HG03457 (cell line): ENCODE measurements at regions not wholly inside any gene's neighbourhood (a gene's known extent, or its start where the extent isn't known, plus 50 kb on each side); places are given as distances from the start of the nearest gene placed in this dataset.

ENCODE experiments used
- ATAC-seq: cut with Tn5 transposase; IDR thresholded peaks from one replicate; pipeline ENCODE4 v1.9.1; 2021; ENCODE audit warnings: moderate number of reproducible peaks; ENCODE audit not compliant: unreplicated experiment

DNA sequence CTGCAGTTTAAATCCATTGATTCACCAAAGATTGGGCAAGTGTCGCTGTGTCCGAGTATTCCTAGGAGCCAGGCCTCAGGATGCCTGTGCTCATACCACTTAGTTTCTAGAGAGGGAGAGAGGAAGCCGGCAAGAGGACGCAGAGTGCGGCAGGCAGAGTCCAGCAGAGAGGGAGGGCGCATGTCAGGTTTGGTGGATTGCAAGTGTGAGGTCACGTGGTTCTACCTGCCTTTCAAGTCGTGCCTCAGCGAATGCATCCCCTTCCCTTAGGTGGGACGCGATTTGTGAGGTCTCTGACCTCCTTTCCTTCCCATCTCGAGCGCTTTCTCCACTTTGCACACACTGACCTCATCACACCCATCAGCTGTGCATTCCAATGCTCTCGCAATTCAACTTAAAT, 188.1 kb downstream of the TMEM18 start:
- ATAC-seq, result no peak

DNA sequence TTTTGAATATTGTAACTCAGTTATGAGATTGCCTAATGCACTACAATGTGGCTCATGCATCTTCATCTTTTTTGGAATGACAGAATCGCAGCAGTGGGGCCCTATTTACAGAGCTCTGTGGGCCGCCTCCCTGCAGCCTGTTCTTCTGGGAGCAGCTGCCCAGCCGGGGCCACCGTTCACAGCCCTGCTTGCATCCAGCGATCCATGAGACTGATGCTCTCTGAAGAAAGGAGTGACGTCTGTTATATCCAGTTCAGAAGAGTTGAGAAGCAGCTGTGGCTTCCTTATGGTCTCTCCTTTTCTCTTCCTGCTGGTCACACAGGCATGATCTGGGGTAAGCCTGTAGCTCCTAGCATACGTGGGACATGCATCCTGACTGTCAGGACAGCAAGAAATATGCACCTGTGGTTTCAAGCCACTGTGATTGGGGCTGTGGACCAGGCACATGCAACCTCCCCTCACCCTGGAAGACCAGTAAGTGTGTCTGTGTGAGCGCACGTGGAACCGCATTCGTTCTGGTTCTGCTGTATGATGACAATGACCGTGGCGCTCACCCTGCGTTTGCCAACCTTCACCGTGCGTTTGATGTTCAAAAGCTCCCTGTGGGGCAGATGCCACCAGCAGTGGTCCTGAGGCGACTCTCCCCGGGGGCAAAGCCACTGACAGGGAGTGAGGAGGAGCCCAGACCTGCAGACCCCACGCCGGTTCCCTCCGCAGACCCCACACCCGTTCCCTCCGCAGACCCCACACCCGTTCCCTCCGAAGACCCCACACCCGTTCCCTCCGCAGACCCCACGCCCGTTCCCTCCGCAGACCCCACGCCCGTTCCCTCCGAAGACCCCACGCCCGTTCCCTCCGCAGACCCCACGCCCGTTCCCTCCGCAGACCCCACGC, 189.8 kb downstream of the TMEM18 start:
- ATAC-seq, result no peak

DNA sequence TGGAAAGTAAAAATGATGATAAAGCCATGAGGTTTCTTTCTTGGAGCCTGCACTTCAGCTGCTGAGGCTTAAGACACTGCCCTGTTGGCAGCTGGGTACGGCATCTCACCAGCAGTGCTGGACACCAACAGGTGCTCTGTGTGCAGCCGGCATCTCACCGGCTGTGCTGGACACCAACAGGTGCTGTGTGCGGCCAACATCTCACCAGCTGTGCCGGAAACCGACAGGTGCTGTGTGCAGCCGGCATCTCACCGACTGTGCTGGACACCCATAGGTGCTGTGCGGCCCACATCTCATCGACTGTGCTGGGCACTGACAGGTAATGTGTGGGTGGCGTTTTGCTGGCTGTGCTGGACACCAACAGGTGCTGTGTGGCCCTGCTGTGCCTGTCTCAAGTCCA, 190.8 kb downstream of the TMEM18 start:
- no peak for ATAC-seq

DNA sequence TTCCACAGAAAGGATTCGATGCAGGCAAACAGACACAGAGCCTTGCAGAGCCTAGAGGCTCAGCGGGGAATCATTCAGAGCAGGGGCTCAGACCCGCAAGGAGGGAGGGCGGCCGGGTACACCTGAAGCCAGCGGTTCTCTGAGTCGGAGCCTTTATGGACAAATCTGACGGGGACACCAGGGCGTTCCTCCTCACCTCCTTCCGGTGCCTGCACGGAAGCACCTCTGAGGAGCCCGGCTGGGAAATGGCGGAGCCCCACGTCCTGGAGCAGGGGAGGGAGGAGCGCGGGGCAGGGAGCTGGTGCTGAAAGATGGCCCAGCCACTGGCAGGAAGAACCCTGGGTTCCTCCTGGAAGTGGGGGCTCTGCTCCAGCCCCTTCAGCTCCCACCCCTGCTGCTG, 193.5 kb upstream of the ALKAL2 start:
- no peak for ATAC-seq

DNA sequence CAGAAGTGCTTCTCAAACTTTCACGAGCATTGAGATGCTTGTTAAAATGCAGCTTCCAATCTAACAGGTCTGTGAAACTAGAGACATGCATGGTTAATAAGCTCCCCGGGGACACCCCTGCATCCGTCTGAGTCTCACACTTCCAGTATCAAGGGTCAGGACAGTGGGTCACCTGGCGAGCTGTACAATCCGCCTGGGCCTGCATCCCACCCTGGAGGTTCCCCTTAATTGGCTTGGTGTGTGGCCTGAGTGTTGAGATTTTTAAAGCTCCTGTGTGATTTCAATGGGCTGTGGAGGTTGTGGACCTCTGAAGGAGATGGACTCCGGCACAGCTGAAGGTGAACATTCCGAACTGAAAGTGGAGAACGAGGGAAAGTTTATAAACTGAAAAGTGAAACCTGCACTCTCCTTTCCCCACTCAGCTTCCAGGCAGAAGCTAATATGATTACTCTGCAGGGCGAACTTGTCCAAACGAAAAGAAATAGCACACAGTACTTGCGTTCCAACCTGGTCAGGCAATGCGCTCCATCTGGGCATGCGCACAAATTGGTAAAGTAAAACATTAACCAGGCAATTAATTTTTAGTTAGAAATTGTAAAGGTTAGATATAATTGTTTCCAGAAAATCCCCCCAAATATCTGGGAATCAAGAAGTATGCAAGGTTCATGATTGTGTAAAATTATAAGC, 191.7 kb upstream of the ALKAL2 start:
- no peak for ATAC-seq

DNA sequence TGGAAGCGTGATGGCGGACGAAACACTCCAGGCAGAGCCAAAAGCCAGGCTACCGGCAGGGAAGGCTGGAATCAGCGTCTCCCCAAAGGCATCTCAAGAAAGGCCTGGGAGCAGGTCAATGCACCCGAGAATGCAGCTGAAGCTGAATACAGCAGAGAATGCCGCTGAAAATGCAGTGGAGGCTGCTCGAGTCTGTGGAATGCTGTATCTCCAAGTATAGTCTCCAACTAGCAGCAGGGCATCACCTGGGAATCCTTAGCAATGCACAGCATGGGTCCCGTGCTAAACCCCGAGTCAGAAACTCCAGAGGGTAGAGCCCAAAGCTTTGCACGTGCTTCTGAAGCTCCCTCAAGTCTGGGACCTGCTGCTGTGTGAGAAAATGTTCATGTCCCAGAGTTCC, 191.1 kb upstream of the ALKAL2 start:
- no peak for ATAC-seq

DNA sequence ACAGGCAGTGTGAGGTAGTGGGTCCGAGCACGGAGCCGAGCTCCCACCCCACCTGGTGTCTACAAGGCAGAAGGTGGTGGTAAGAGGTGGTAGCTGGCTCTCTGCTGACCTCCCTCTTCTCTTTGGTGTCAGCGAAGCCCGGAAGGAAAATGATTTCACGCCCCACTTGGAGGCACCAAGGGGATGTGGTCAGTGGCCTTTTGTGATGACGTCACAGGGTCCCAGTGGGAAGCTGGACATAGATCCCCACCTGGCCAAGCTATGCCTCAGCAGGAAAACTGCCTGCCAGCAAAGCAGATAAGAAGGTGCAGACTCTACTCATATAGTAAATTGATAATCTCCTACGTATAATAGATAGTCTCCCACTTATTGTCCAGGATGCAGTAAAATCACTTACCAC, 183.7 kb upstream of the ALKAL2 start:
- ATAC-seq, result no peak

DNA sequence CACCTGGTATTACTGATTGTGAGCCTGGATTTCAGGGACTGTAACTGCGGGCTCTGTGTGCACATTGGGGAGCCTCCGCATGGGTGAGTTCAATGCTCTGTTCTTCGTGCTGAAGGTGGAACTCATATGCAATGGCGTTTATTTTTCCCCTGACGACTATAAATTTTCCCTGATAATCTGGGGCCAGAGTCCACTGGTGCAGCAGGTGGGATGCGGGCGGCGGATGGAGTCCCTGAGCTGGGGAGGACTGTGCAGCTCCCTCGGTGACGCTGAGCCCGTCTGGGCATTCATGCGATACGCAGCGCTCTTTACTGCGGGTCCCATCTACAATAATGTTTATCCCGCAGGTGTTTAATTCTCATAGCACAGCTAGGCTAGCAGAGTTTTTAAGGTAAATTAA, 181.6 kb upstream of the ALKAL2 start:
- ATAC-seq, result no peak

DNA sequence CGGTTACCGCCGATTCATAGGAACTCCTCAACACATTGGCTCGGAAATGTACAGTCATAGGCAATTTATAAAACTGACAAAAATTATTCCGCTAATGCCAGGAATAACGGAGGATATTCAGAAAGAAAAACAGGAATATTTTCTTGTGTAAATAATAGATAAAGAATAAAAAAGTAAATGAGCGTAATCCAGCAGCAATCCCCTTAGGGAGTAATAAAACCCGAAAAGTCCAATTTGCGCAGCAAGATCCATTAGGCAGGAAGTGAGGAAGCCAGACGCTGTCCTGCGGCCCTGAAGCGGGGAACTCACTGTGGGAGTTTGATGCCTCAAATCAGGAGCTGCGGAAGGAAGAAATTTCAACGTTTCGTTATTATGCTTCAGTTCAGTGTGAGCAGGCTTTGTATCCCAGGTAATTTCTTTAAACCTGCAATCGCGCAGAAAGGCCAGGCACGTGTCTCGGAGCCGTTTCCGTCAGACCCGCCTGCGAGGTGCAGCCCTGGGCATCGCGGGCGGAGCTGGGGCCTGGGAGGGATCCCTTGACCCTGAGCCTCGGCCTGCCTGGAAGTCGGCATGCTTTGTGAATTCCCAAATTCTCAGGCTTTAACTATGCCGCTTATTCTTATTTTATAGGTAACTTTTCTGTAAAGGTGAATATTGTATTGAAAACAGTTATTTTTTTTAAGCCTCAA, 180.9 kb upstream of the ALKAL2 start:
- no peak for ATAC-seq

DNA sequence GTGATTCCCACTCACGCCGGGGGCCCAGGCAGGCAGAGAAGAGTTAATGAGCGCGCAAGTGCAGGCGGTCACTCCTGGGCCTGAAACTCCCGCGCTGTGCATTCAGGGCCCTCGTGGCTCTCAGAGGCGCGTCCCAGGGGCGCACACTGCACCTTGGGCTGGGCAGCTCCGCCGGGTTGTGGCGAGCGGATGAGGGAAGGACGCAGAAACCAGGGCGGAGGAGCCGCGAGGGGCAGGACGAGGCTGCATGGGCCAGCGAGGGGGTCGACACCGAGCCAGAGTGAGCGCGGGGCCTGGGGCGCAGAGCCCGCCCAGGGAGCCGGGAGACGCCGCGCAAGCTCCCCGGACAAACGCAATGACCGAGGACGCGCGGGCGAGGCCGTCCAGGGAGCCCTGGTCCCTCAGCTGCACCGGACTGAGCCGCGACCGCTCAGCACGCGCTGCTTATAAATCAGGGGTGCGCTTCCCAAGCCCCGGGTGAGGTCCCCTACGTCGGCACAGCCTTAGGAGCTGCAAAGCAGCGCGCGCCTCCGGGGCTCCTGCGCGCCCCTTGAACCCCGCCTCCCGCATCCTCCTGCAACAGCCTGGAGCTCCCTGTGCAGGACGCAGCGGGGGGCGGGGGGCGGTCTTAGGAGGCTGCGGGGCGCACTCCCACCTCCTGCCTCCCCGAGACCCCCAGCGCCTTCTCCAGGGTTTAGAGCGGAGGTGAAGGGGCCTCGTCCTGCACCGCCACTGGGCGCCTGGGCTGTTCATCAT, 180.2 kb upstream of the ALKAL2 start:
- no peak for ATAC-seq

DNA sequence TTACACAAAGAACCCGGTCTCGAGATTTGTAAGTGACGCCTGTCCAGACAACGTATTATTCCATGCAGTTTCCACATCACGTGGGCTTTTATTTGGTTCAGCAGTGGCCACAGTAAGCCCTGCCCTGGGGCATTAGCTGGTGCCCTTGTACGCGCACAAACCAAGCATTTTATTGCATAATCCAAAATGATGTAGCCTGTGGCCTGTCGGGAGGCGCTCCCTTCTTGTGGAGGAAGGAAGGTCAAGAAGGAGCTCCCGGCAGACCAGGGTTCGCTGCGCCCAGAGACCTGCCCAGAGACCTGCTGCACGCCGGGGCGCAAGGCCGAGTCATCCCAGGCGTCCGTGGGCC, 179.6 kb upstream of the ALKAL2 start:
- ATAC-seq, result no peak

DNA sequence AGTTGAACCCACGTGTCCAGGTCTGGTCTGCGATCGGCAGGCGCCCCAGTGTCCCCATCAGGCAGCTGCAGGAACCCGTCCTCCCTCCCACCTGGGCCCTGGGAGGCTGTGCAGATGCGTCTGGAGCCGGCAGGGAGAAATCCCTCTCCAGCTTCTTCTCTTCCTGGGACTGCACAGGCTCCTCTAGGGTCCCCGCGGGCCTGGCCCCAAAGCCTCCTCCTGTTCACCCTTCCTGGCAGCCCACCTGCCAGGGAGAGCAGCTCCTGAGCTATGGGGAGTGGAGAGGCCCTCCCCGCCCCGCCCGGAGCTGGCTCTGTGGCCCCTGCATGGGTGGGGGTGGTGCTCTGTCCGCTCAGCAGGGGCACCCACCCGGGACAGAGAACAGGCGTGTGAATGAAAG, 179.2 kb upstream of the ALKAL2 start:
- ATAC-seq, result no peak

DNA sequence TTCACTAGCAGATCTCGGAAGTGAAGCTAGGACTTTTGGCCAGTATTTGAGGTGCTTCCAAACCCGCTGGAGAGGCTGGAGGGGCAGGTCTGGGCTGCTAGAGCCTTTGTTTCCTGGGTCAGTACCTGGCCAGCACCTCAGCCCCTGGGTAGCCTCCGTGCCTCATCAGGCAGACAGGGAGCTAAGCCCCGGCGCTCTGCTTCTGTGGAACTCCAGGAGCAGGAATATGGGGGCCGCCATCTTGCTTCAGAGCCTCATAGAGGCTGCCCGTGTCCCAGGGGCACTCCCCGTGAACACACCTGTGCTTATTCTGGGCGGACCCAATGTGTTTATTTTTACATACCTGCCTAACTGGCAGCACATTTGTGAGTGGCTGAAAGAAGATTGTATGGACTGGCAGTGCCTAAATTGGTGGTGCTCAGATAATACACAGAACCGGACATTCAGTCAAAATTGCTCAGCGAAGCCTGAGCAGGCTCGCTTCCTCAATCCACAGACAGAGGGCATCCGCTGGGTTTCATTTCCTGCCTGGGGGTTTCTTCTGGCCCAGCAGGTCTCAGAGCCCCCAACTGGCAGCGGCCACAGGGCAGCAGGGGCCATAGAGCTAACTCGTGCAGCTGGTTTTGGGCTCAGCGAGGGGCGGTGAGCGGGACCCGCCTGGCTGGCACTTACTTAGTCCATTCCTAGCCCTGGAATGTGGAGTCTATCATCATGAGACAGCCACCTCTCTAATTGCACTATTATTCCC, 176.8 kb upstream of the ALKAL2 start:
- ATAC-seq, result no peak

DNA sequence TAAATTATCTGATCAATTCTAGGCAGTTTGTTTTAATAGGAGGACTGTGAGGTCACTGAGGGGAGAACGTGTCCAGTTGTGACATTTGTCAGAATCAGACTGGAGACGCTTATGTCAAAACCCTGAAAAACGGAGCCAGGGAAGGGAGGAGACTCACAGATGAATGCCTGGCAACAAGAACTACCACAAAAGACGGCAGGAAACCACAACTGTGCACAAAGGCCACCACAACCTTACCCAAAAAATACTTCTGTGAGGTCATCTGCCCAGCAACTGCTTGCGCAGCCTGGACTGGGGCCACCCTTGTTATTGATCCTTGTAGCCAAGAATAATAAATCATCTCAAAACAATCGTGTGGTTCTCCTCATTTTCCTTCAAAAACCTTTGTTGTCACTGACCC, 173.0 kb upstream of the ALKAL2 start:
- ATAC-seq, result no peak

DNA sequence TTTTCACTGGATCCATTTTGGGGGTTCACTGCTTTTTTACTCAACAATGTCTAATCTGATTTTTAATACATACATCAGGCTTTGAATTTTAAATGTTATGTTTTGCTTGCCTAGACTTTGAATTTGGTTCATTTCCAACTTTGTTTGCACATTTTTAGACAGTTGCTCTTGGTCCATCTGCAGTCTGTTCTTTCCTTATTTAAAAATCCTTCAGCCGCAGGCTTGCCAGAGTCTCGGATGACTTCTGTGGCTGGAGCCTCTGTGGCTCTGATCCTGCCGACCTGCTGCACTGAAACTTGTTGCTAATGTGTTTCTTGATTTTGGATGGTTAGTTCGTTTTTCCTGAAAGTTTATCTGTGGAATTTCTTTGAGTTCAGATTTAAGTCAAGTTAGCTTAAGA, 172.0 kb upstream of the ALKAL2 start:
- no peak for ATAC-seq

DNA sequence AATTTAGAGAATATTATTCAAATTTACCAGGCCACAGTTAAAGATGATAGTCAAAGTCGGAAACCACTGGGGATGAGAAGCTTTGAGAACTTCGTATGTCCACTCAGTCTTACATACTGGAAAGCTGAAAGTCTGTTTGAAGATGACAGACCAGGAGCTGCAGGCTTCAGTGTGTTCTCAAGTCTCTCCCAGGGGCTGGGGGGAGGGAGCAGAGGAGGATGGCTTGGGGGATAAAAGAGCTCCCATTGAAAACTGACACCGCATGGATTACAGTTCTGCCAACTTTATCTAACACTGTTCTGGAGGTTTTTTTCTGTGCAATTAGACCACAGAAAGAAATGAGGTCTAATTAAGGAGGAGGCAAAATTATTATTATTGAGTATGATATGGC, 170.5 kb upstream of the ALKAL2 start:
- no peak for ATAC-seq

DNA sequence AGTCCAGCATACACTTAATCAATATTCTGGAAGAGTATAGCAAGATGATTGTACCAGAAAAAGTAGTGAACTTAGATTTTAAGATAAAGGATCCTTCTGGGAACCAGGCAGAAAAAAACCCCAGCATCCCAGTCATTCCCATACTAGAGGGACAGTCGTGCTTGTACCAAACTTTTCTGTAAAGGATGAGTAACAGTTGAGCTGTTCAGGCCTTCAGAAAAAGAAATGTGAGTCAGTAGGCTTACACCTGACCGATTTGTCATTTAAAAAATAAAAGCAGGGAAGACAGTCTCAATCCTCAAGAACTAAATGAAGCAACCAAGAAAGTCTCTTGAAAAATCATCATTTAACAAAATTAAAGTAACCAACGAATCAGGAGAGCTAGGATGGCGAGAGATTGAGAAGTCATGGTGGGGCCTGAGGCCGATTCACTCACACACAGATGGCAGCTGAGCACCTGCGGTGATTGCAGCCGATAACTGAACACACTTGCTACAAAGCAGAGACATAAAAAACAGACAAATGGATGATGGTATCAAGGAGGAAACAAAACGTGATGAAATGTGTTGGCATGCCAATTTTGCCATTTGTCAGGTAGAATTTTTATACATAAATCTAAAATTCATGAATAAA, 170.0 kb upstream of the ALKAL2 start:
- ATAC-seq, result no peak

DNA sequence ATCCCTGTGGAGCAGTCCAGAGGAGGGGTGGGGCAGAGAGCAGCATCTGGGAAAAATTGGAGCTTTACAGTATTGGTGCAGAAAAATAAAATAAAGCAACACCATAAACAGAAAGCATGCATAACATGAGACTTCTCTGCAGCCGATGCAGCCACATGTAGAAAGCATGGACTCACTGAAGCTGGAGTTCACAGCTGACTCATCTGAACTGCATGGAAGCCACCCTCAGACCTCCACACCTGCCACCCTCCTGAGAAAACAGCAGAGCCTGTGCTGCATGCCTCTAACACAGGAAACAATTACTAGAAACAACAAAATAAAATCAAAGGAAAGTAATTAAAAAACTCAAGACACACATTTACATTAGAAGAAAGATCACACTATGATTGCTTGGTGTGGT, 169.4 kb upstream of the ALKAL2 start:
- ATAC-seq, result no peak

DNA sequence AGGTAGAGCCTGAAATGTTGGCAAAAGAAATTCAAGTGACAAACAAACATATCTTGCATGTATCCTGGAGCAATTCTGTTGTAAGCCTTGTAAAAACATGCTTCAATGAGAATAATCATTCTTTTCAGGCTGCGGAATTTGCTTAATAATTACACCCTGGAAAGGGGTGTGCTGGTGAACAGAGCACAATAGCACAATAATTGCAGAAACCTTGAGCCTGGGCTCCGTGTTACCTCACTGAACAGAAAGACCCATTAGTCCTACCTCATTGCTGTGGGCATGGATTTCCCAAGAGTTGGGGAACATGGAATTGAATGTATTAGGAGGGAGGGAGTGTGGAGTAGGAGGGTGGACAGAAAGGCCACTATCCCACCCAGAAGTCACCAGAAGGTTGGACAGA, 168.0 kb upstream of the ALKAL2 start:
- ATAC-seq, result no peak

DNA sequence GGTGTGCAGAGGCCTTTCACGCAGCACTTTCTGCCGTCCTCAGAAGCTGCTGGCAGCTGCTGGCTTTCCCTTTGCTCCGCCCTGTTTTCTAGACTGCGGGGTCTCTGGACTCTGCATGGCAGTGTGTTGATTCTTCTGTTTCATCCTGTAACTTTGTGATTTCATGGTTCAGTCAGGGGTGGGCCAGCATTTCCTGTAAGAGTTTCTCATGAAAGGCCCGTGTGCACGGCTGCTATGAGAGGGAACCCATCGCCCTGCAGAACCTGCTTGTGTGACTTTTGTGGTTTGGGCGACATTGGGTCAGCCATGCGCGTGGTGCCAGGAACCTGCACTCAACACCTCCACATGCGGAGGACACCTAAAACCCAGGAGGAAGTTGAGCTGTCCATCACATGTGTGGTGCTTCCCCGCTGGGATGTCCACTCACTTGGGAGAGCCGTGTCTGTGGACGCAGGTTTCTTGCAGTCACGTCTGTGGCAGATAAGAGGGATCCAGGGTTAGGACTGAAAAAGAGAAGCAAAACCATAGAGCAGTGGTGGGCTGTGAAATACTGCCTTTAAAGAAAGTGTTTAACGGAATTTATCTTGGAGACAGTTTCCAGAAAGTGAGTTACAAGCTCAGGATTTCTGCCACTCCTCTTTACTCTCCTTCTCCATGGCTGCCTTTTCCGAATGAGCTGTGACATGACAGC, 167.3 kb upstream of the ALKAL2 start:
- no peak for ATAC-seq
